Stomach (tissue), 4 donors: ENCODE measurements at regions not wholly inside any gene's neighbourhood (a gene's known extent, or its start where the extent isn't known, plus 50 kb on each side); places are given as distances from the start of the nearest gene placed in this dataset.

Source experiments
- POLR2A ChIP-seq, 4 donors: fragments of 450-650 bp; IDR thresholded peaks; one replicate each; pipeline ENCODE4 v1.6.1; 2016; ENCODE audit warnings: antibody characterized with exemption in 4 of 4, control low read depth in 2 of 4, mild to moderate bottlenecking in 1 of 4, moderate library complexity in 1 of 4
- POLR2AphosphoS5 ChIP-seq, 3 donors: sonication (generic); formaldehyde crosslinking; IDR thresholded peaks; one replicate each; pipeline ENCODE4 v1.6.1; 2016; ENCODE audit warnings: antibody characterized with exemption in 3 of 3
- TF ChIP-seq, protein P1 (sequence below), 7 experiments: fragments of 450-650 bp in 4 of 7; fragments of 200-600 bp in 3 of 7; sonication (generic) in 3 of 7; IDR thresholded peaks; one replicate each; pipeline ENCODE4 v1.5.1; 2016 to 2019; ENCODE audit warnings: antibody characterized with exemption in 7 of 7, control low read depth in 2 of 7, mild to moderate bottlenecking in 1 of 7

DNA sequence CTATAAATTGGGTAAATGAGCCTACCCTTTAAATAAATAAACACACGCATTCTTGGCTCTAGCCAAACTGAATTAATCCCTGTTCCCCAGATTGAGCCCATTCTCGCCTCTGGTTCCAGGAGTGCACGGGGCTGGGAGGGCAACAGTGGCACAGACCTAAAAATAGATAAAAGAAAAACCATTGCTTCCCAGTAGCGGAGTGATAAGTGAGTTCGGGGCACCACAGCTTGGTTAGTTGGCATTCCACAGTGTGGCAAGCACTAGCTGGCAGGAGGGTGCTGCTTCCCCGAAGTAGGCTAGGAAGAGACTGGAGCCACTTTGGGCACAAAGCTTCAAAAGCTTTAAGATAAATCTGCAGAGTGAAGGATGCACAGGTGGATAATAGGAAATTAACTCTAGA is 322.2 kb upstream of the SGCD start:
- TF ChIP-seq, protein P1, sequence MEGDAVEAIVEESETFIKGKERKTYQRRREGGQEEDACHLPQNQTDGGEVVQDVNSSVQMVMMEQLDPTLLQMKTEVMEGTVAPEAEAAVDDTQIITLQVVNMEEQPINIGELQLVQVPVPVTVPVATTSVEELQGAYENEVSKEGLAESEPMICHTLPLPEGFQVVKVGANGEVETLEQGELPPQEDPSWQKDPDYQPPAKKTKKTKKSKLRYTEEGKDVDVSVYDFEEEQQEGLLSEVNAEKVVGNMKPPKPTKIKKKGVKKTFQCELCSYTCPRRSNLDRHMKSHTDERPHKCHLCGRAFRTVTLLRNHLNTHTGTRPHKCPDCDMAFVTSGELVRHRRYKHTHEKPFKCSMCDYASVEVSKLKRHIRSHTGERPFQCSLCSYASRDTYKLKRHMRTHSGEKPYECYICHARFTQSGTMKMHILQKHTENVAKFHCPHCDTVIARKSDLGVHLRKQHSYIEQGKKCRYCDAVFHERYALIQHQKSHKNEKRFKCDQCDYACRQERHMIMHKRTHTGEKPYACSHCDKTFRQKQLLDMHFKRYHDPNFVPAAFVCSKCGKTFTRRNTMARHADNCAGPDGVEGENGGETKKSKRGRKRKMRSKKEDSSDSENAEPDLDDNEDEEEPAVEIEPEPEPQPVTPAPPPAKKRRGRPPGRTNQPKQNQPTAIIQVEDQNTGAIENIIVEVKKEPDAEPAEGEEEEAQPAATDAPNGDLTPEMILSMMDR (IDR thresholded peaks at IDR 0.05), result no peak
- TF ChIP-seq POLR2A (IDR thresholded peaks at IDR 0.05) (no peak), POLR2AphosphoS5 (IDR thresholded peaks at IDR 0.05) (no peak)
